Astrocyte (in vitro differentiated cells and primary cell): ENCODE measurements at regions not wholly inside any gene's neighbourhood (a gene's known extent, or its start where the extent isn't known, plus 50 kb on each side); places are given as distances from the start of the nearest gene placed in this dataset.

Experiments
- CTCF ChIP-seq: IDR thresholded peaks from 2 replicates; pipeline ENCODE4 v1.5.1; 2011; ENCODE audit warnings: low read depth, mild to moderate bottlenecking, inconsistent platforms, low read length, moderate library complexity; ENCODE audit not compliant: insufficient read depth
- EZH2 ChIP-seq: IDR thresholded peaks from 2 replicates; pipeline ENCODE4 v1.6.1; 2012; ENCODE audit warnings: mild to moderate bottlenecking, low read length, inconsistent platforms; ENCODE audit not compliant: insufficient read depth

- no peak for TF ChIP-seq CTCF
- TF ChIP-seq EZH2: no peak
Measured at GRCh38 chr6:100126790-100127484, 132.9 kb upstream of the MCHR2 start.
